ENCODE measurements at regions not wholly inside any gene's neighbourhood (a gene's known extent, or its start where the extent isn't known, plus 50 kb on each side); places are given as distances from the start of the nearest gene placed in this dataset.
A peak's percentile ranks its signal among the peaks of the same experiment; 100 is the strongest.

- DNase-seq (ENCODE audit: low read depth) (peak; percentile 95), FAIRE-seq (peak; percentile 95)
- Histone ChIP-seq H3K4me1 (ENCODE audit: insufficient read depth, low read length) (peaks cover 8% of the 10 kb centered on the region), H3K4me3 (ENCODE audit: insufficient read depth, low read depth, low read length) (no peak overlapping the region), H2AFZ (ENCODE audit: low read depth, low read length) (peak overlapping the region; percentile 64), H3K27ac (ENCODE audit: low read depth, low read length) (peak overlapping the region; percentile 57), H3K9ac (ENCODE audit: low read length) (no peak overlapping the region), H3K79me2 (ENCODE audit: insufficient read depth, low read length) (no peaks in the 10 kb centered on the region), H3K36me3 (ENCODE audit: insufficient read depth, low read length) (no peaks in the 10 kb centered on the region), H3K4me2 (ENCODE audit: low read length) (peak overlapping the region; percentile 54), H4K20me1 (ENCODE audit: insufficient read depth, low read length) (no peaks in the 10 kb centered on the region), H3K27me3 (ENCODE audit: insufficient read depth, low read length) (no peaks in the 10 kb centered on the region), H3K9me3 (ENCODE audit: insufficient read depth, low read depth, low read length) (no peaks in the 10 kb centered on the region)
- Mint-ChIP-seq H3K4me1 (ENCODE audit: low read depth, unreplicated experiment) (peaks cover 11% of the 10 kb centered on the region), H3K4me3 (ENCODE audit: unreplicated experiment) (peak overlapping the region; percentile 6), H3K9me3 (ENCODE audit: unreplicated experiment) (no peaks in the 10 kb centered on the region), H3K27ac (ENCODE audit: unreplicated experiment) (peak overlapping the region; percentile 70), H3K27me3 (ENCODE audit: low read depth, unreplicated experiment) (no peaks in the 10 kb centered on the region), H3K36me3 (ENCODE audit: low read depth, unreplicated experiment) (no peaks in the 10 kb centered on the region)
- TF ChIP-seq CTCF (IDR thresholded peaks at IDR 0.05; ENCODE audit: insufficient read depth, low read depth, low read length) (no peak), EZH2 (IDR thresholded peaks at IDR 0.05; ENCODE audit: insufficient read depth, low read length) (no peak)
These were observed 345.6 kb downstream of the PLK2 start for GRCh38 chr5:58114324-58114723.

GRCh38 chr5:58113172-58113571, 346.7 kb downstream of the PLK2 start:
- Mint-ChIP-seq H3K4me1 (ENCODE audit: low read depth, unreplicated experiment) (peaks cover 11% of the 10 kb centered on the region), H3K36me3 (ENCODE audit: low read depth, unreplicated experiment) (no peaks in the 10 kb centered on the region)
- no peak for DNase-seq (ENCODE audit: low read depth)

More at GRCh38 chr5:58113172-58113571, 346.7 kb downstream of the PLK2 start:
- Mint-ChIP-seq H3K4me3 (ENCODE audit: unreplicated experiment) (no peak overlapping the region), H3K9me3 (ENCODE audit: unreplicated experiment) (no peaks in the 10 kb centered on the region), H3K27me3 (ENCODE audit: low read depth, unreplicated experiment) (no peaks in the 10 kb centered on the region), H3K27ac (ENCODE audit: unreplicated experiment) (no peak overlapping the region)
- H3K4me3 ChIP-seq (ENCODE audit: insufficient read depth, low read depth, low read length): no peak overlapping the region
- TF ChIP-seq CTCF (IDR thresholded peaks at IDR 0.05; ENCODE audit: insufficient read depth, low read depth, low read length) (no peak), EZH2 (IDR thresholded peaks at IDR 0.05; ENCODE audit: insufficient read depth, low read length) (no peak)
- H3K9me3 ChIP-seq (ENCODE audit: insufficient read depth, low read depth, low read length): no peaks in the 10 kb centered on the region
- H3K79me2 ChIP-seq (ENCODE audit: insufficient read depth, low read length): no peaks in the 10 kb centered on the region
- no peaks in the 10 kb centered on the region for H3K27me3 ChIP-seq (ENCODE audit: insufficient read depth, low read length)
- no peaks in the 10 kb centered on the region for H3K36me3 ChIP-seq (ENCODE audit: insufficient read depth, low read length)
- H3K27ac ChIP-seq (ENCODE audit: low read depth, low read length): no peak overlapping the region
- FAIRE-seq: no peak
- no peak overlapping the region for H3K9ac ChIP-seq (ENCODE audit: low read length)
- H4K20me1 ChIP-seq (ENCODE audit: insufficient read depth, low read length): no peaks in the 10 kb centered on the region
- no peak overlapping the region for H2AFZ ChIP-seq (ENCODE audit: low read depth, low read length)
- H3K4me1 ChIP-seq (ENCODE audit: insufficient read depth, low read length): peaks cover 8% of the 10 kb centered on the region
- no peak overlapping the region for H3K4me2 ChIP-seq (ENCODE audit: low read length)
